ENCODE measurements at regions not wholly inside any gene's neighbourhood (a gene's known extent, or its start where the extent isn't known, plus 50 kb on each side); places are given as distances from the start of the nearest gene placed in this dataset.

GRCh38 chr9:81266674-81267073 is 422.7 kb downstream of the TLE1 start:
- TF ChIP-seq CTCF (IDR thresholded peaks at IDR 0.05; ENCODE audit: low read length) (no peak), EZH2phosphoT487 (IDR thresholded peaks at IDR 0.05; ENCODE audit: low read length) (no peak), EZH2 (optimal IDR thresholded peaks at IDR 0.05; ENCODE audit: low read depth, low read length) (no peak)
